Testis (tissue), 2 donors: ENCODE measurements at regions not wholly inside any gene's neighbourhood (a gene's known extent, or its start where the extent isn't known, plus 50 kb on each side); places are given as distances from the start of the nearest gene placed in this dataset.
"Not testable (repeated sequence)": the region's sequence is repeated elsewhere in the genome, so short reads cannot be mapped to it uniquely, and the experiment has no call there.

Source experiments
- DNase-seq: peaks from one replicate; pipeline ENCODE4 v3.0.0-alpha.2; 2019
- H3K27ac ChIP-seq, 2 donors: fragments of 200-600 bp; sonication (generic); one replicate each; pipeline ENCODE4 v1.5.1; 2019
- H3K27me3 ChIP-seq: fragments of 200-600 bp; sonication (generic); one replicate; pipeline ENCODE4 v1.5.1; 2019
- H3K36me3 ChIP-seq: fragments of 200-600 bp; sonication (generic); one replicate; pipeline ENCODE4 v1.5.1; 2017; ENCODE audit warnings: low read depth; ENCODE audit errors: missing control alignments
- H3K4me1 ChIP-seq: fragments of 200-600 bp; sonication (generic); one replicate; pipeline ENCODE4 v1.5.1; 2019
- H3K4me3 ChIP-seq, 2 donors: fragments of 200-600 bp; sonication (generic); one replicate each; pipeline ENCODE4 v1.5.1; 2017 to 2019
- H3K9me3 ChIP-seq: fragments of 200-600 bp; sonication (generic); one replicate; pipeline ENCODE4 v1.5.1; 2017
- CTCF ChIP-seq, 3 experiments: fragments of 450-650 bp in 2 of 3; fragments of 200-600 bp in 1 of 3; sonication (generic) in 1 of 3; IDR thresholded peaks; one replicate each; pipeline ENCODE4 v1.5.1; 2016 to 2019; ENCODE audit warnings: antibody characterized with exemption in 3 of 3, mild to moderate bottlenecking in 2 of 3, moderate library complexity in 1 of 3
- POLR2A ChIP-seq: fragments of 450-650 bp; IDR thresholded peaks from one replicate; pipeline ENCODE4 v1.6.1; 2017; ENCODE audit warnings: antibody characterized with exemption, mild to moderate bottlenecking, moderate library complexity
- WGBS, 2 donors: methylation state at CpG; one replicate each; pipeline ENCODE4 v1.1.5; 2018; 5-methylcytosine and 5-hydroxymethylcytosine counted together
- intact Hi-C: fragments of 100-400 bp; cut with DNase I; formaldehyde crosslinking; loops from one replicate; pipeline ENCODE4 v1.15.1; 2023; ENCODE audit warnings: low total_unique reads

DNA sequence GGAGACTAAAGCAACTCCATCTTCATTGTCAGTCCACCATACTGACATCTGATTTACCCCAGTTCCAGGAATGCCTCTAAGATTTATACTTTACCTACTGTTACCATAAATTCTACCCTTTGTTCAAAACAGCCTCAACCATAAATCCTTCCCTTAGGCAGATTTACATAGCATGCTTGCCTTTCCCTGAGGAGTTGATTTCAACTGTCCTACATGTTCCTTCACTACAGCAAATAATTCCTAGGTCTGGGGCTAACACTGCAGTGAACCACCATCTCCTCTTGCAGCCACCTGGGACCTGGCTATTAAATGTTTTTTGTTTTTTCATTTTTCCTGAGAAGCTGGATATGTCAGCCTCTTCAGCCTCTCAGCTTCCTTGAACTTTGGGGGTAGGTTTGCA, 166.9 kb upstream of the PDE4D start:
- no peak for DNase-seq
- no peak overlapping the region for H3K27ac ChIP-seq
- TF ChIP-seq POLR2A, result no peak
- H3K4me3 ChIP-seq, result no peak overlapping the region
- intact Hi-C loops, result no loop called here
- H3K27me3 ChIP-seq, result no peaks in the 10 kb centered on the region
- H3K36me3 ChIP-seq, result no peaks in the 10 kb centered on the region
- no peaks in the 10 kb centered on the region for H3K9me3 ChIP-seq
- H3K4me1 ChIP-seq, result no peaks in the 10 kb centered on the region

DNA sequence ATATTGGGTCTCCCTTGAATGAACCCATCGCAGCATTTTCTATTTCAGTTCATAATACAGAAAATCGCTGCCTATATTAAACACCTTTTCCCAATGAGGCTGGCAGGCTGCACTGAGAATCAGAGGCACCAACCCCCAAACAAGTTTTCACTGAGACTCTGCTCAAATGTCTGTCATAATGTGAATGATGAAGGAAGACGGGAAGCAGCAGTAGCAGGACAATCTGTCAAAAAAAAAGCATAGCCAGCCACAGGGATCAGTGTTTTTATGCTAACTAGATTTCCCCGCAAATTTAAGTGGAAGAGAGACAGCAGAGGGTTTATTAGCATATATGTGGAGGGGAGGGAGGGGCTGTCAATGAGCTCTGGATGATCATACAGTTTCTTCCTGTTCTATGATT, 162.7 kb upstream of the PDE4D start:
- no peak for TF ChIP-seq POLR2A
- intact Hi-C loops, result no loop called here
- DNase-seq, result no peak
- no peaks in the 10 kb centered on the region for H3K4me1 ChIP-seq
- no peak overlapping the region for H3K27ac ChIP-seq
- H3K36me3 ChIP-seq, result no peaks in the 10 kb centered on the region
- H3K4me3 ChIP-seq, result no peak overlapping the region
- 75 to 77% methylated on average over 4 of the region's 4 CpGs for WGBS, 2 donors
- no peaks in the 10 kb centered on the region for H3K9me3 ChIP-seq
- no peaks in the 10 kb centered on the region for H3K27me3 ChIP-seq

- Histone ChIP-seq H3K36me3 (no peaks in the 10 kb centered on the region), H3K9me3 (no peaks in the 10 kb centered on the region), H3K4me3 (no peak overlapping the region), H3K4me1 (no peaks in the 10 kb centered on the region), H3K27ac (no peak overlapping the region), H3K27me3 (no peaks in the 10 kb centered on the region)
- intact Hi-C loops, result no loop called here
- no peak for DNase-seq
- no peak for TF ChIP-seq CTCF (IDR thresholded peaks at IDR 0.05)
- TF ChIP-seq POLR2A, result no peak
Measured at GRCh38 chr5:60055168-60055567, 161.6 kb upstream of the PDE4D start.

DNA sequence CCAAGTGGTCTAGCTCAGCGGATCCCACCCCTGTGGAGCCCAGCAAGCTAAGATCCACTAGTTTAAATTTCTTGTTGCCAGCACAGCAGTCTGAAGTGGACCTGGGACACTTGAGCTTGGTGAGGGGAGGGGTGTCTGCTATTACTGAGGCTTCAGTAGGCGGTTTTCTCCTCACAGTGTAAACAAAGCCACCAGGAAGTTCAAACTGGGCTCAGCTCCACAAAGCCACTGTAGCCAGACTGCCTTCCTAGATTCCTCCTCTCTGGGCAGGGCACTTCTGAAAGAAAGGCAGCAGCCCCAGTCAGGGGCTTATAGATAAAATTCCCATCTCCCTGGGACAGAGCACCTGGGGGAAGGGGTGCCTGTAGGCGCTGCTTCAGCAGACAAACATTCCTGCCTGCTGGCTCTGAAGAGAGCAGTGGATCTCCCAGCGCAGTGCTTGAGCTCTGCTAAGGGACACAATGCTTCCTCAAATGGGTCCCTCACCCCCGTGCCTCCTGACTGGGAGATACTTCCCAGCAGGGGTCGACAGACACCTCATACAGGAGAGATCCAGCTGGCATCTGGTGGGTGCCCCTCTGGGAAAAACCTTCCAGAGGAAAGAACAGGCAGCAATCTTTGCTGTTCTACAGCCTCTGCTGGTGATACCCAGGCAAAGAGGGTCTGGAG, 148.6 kb upstream of the PDE4D start:
- H3K27ac ChIP-seq, H3K36me3 ChIP-seq, H3K9me3 ChIP-seq, intact Hi-C loops, H3K4me3 ChIP-seq, DNase-seq, H3K27me3 ChIP-seq, H3K4me1 ChIP-seq: not testable (repeated sequence)
- WGBS, 2 donors, result 62 to 76% methylated on average over 5 to 6 of the region's 6 CpGs

DNA sequence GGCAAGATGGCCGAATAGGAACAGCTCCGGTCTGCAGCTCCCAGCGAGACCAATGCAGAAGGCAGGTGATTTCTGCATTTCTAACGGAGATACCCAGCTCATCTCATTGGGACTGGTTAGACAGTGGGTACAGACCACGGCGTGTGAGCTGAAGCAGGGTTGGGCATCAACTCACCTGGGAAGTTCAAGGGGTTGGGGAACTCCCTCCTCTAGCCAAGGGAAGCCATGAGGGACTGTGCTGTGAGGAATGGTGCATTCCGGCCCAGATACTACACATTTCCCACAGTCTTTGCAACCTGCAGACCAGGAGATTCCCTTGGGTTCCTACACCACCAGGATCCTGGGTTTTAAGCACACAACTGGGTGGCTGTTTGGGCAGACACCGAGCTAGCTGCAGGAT, 148.0 kb upstream of the PDE4D start:
- H3K36me3 ChIP-seq, H3K9me3 ChIP-seq, H3K4me1 ChIP-seq, H3K27me3 ChIP-seq, H3K27ac ChIP-seq, intact Hi-C loops, H3K4me3 ChIP-seq, DNase-seq: not testable (repeated sequence)
- WGBS, 2 donors, result 88 to 91% methylated on average over 8 of the region's 8 CpGs

- 77 to 78% methylated on average over 6 of the region's 6 CpGs for WGBS, 2 donors
- no peak overlapping the region for H3K4me3 ChIP-seq
- no peak for TF ChIP-seq CTCF (IDR thresholded peaks at IDR 0.05)
- TF ChIP-seq POLR2A, result no peak
- no peaks in the 10 kb centered on the region for H3K4me1 ChIP-seq
- intact Hi-C loops, result no loop called here
- H3K27me3 ChIP-seq, result no peaks in the 10 kb centered on the region
- no peak for DNase-seq
- no peaks in the 10 kb centered on the region for H3K9me3 ChIP-seq
- no peak overlapping the region for H3K27ac ChIP-seq
- no peaks in the 10 kb centered on the region for H3K36me3 ChIP-seq
Measured at GRCh38 chr5:60036192-60036938, 142.8 kb upstream of the PDE4D start.

DNA sequence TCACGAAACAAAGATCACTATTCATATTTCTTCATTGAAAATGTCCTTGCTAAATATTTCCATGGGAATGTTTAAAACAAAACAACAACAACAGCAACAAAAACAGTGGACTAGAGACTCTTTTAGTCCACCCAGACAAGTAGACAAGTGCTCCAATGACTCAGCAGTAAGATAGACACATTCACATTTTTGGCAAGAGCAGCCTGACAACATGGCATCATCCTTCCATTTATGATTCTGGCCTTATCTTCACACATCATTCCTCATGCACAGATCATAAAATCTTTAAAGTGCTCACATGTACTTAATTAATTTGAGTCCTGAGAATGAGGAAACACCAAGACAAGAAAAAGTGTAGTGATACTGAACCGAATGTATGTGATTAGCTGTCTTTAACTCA, 132.6 kb upstream of the PDE4D start:
- H3K27me3 ChIP-seq, result no peaks in the 10 kb centered on the region
- DNase-seq, result no peak
- H3K9me3 ChIP-seq, result no peaks in the 10 kb centered on the region
- TF ChIP-seq POLR2A, result no peak
- no peak for TF ChIP-seq CTCF (IDR thresholded peaks at IDR 0.05)
- 78 to 79% methylated on average over 2 of the region's 2 CpGs for WGBS, 2 donors
- no peaks in the 10 kb centered on the region for H3K36me3 ChIP-seq
- H3K27ac ChIP-seq, result no peak overlapping the region
- intact Hi-C loops, result no loop called here
- no peak overlapping the region for H3K4me3 ChIP-seq
- no peaks in the 10 kb centered on the region for H3K4me1 ChIP-seq
